Epithelial cell of proximal tubule (primary cell): ENCODE measurements at regions not wholly inside any gene's neighbourhood (a gene's known extent, or its start where the extent isn't known, plus 50 kb on each side); places are given as distances from the start of the nearest gene placed in this dataset.

ENCODE experiments used
- DNase-seq: peaks from one replicate; pipeline ENCODE4 v3.0.0-alpha.2; 2011; ENCODE audit warnings: low read depth
- H3K4me3 ChIP-seq: 2 replicates; pipeline ENCODE4 v1.5.1; 2011; ENCODE audit warnings: low read depth, mild to moderate bottlenecking, low read length
- TF ChIP-seq, protein P1 (sequence below): conservative IDR thresholded peaks from 2 replicates; pipeline ENCODE4 v1.5.1; 2012; ENCODE audit warnings: low read depth, mild to moderate bottlenecking, low read length

DNA sequence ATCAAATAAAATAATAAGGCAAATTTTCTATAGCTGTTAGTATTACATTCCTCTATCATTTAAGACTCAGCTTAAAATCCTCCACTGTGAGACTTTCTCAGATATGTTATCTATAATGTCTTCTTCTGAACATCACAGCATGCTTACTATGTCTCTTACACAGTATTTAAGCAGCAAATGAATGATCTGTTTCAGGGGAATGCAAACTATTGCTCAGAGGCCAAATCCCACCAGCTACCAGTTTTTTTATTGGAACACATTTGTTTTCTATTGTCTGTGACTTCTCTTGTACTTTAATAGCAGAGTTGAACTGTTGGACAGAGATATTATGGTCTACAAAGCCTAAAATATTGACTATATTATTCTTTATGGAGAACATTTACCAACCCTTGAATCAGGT is 59.6 kb downstream of the C3orf38 start:
- no peak overlapping the region for H3K4me3 ChIP-seq
- TF ChIP-seq, protein P1, sequence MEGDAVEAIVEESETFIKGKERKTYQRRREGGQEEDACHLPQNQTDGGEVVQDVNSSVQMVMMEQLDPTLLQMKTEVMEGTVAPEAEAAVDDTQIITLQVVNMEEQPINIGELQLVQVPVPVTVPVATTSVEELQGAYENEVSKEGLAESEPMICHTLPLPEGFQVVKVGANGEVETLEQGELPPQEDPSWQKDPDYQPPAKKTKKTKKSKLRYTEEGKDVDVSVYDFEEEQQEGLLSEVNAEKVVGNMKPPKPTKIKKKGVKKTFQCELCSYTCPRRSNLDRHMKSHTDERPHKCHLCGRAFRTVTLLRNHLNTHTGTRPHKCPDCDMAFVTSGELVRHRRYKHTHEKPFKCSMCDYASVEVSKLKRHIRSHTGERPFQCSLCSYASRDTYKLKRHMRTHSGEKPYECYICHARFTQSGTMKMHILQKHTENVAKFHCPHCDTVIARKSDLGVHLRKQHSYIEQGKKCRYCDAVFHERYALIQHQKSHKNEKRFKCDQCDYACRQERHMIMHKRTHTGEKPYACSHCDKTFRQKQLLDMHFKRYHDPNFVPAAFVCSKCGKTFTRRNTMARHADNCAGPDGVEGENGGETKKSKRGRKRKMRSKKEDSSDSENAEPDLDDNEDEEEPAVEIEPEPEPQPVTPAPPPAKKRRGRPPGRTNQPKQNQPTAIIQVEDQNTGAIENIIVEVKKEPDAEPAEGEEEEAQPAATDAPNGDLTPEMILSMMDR = no peak
- no peak for DNase-seq

DNA sequence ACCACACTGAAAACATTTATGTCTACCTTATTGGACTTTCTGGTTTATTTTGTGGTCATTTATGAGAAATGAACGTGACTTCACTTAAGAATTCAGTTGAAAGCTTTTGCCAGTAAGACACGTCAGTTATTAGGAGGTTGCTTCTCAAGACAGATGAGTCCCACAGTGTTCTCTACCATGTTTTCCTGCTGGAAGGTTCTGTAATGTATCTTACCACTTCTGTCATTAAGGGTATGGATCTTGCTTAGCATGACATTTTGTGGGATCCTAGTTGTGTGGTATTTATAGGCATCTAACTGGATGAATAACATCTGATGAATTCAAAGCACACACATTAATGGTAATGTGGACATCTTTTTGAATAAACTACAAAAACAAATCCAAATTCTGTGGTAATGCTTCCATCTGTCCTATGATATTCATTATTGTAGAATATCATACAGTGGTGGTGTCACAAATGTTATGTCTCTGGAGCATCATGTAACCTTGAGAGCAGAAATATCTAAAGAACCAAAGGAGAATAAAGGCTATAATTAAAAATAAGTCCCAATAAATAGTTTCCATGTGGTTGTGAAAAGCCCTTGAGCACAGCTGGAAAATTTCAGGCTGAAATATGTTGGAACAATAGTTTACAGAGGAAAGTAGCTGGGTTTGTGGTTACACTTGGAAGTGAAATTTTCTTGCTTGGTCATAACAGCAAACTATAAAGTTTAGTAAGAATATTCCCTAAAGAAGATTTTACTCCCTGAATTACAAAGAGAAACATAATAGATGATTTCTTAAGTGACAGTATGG is 61.5 kb downstream of the C3orf38 start:
- DNase-seq = no peak
- H3K4me3 ChIP-seq = no peak overlapping the region
- TF ChIP-seq, protein P1 = no peak

DNA sequence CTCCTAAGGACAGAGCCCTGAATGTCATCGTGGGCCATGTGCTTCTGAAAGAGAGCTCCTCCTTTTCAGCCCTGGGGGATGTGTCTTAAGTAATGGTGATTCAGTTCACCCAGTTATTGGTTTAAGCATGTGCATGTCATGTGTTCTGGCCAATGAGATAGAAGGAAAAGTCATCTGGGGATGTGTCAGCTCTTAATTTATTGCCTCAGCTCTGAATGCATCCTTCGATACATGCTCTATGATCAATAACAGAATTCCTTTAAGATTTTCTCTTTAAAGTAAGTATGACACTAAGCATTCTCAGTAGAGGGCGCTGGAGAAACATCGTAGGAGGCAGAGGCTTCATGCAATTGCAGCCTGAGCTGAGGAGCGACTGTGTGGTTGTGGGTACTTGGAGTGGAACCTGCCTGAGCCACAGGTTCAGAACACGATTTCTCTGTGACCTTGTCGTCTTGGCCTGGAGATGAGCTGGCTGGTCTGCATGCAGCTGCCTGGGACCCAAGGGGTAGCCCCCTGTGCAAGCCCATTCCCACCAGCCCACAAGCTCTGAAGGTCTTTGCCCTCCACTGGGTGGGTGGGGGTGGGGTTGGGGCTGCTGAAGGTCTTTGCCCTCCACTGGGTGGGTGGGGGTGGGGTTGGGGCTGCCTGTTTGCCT is 69.5 kb downstream of the C3orf38 start:
- no peak for DNase-seq

DNA sequence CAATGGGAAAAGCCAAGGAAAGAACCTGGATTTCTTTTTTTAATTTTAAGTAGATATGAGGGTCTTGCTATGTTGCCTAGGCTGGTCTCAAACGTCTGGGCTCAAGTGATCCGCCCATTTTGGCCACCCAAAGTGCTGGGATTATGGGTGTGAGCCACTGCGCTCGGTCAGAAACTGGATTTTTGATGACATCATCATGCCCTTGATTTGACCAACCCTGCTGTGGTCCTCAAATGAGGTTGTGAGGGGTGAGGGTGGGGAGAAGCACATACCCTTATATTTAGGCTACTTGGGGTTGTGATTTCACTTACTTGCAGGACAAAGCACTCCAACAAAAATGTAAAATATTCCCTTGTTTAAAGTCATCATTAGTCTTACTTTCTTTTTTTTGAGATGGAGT is 70.4 kb downstream of the C3orf38 start:
- no peak overlapping the region for H3K4me3 ChIP-seq
- TF ChIP-seq, protein P1 = no peak
- DNase-seq = no peak

More for the DNA sequence above, 69.5 kb downstream of the C3orf38 start:
- TF ChIP-seq, protein P1 = peak; percentile 79
- no peak overlapping the region for H3K4me3 ChIP-seq

DNA sequence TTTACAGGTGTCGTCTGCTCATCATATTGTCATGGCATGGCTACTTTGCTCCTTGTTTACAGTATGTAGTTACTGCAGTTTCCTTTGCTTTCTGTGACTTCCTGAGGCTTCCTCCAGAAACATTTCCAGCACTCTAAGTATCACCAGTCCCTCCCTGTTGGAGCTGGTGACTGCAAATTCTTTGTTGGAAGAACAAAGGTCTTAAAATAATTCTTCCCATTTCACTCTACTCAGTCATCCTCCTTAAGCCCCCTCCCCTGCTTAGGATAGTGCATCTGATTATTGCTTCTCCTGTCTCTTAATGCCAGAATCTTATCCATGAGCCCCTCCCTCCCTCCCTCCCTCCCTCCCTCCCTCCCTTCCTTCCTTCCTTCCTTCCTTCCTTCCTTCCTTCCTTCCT is 72.0 kb downstream of the C3orf38 start:
- DNase-seq = no peak
- H3K4me3 ChIP-seq = no peak overlapping the region
- TF ChIP-seq, protein P1 = no peak

DNA sequence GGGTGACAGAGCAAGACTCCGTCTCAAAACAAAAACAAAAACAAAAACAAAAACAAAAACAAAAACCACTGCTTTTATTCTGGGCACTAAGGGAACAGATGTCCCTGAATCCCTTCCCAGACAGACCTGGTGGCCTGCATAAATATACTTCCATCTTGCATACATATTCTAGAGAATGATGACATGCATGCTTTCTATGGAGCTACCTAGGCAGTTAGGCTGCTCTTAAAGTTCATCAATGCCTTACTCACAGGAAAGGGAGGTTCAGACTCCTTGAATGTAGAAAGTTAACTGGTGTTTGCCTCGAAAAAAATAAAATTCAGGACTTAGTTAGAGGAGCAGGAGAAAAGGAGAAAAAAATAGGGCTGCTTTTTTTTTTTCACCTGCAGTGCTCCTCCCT is 72.6 kb downstream of the C3orf38 start:
- H3K4me3 ChIP-seq = no peak overlapping the region
- no peak for DNase-seq
- TF ChIP-seq, protein P1 = no peak
